ENCODE measurements at regions not wholly inside any gene's neighbourhood (a gene's known extent, or its start where the extent isn't known, plus 50 kb on each side); places are given as distances from the start of the nearest gene placed in this dataset.

DNA sequence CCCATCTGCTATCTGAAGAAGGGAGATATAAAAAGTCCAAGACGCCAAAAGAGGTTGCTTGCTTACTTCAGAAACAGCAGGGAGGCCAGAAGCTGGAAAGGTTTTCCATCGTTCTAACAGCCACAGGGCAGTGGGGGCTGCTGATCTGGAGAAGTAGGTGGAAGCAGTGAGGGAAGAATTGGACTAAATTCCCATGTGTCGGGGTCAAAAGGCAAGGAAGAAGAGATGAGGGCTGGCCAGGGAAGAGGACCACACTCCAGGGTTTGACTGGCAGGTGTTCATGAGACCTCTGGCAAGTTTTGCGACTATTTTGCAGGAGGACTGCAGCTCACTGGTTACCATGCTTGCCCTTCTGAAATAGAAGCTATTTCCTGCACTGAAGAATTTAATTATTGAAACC is 91.0 kb downstream of the SCG2 start:
- H2AFZ ChIP-seq (ENCODE audit: low read depth) = no peak overlapping the region
- H3K36me3 ChIP-seq (replicated peaks in 1 of 2; ENCODE audit: control insufficient read depth in 1 of 2, insufficient read depth in 2 of 2, low read length in 1 of 2) = no peaks in the 10 kb centered on the region
- H3K9me3 ChIP-seq = no peaks in the 10 kb centered on the region
- no peaks in the 10 kb centered on the region for H3K9me2 ChIP-seq
- DNase-seq = no peak
- TF ChIP-seq RCOR1 (IDR thresholded peaks at IDR 0.05; ENCODE audit: low read length) = no peak
- no peak for TF ChIP-seq GABPA (IDR thresholded peaks at IDR 0.05; ENCODE audit: low read depth)
- no peak for TF ChIP-seq RFX5 (IDR thresholded peaks at IDR 0.05; ENCODE audit: low read length)
- TF ChIP-seq EP300 (IDR thresholded peaks at IDR 0.05; ENCODE audit: borderline replicate concordance in 1 of 2, low read depth in 1 of 2, low read length in 1 of 2) = no peak
- no peak for TF ChIP-seq FOXM1 (IDR thresholded peaks at IDR 0.05; ENCODE audit: low read depth)
- TF ChIP-seq MEF2A (IDR thresholded peaks at IDR 0.05; ENCODE audit: borderline replicate concordance, low read depth) = no peak
- TF ChIP-seq, protein P1, sequence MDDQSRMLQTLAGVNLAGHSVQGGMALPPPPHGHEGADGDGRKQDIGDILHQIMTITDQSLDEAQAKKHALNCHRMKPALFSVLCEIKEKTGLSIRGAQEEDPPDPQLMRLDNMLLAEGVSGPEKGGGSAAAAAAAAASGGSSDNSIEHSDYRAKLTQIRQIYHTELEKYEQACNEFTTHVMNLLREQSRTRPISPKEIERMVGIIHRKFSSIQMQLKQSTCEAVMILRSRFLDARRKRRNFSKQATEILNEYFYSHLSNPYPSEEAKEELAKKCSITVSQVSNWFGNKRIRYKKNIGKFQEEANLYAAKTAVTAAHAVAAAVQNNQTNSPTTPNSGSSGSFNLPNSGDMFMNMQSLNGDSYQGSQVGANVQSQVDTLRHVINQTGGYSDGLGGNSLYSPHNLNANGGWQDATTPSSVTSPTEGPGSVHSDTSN (IDR thresholded peaks at IDR 0.05) = no peak; the same call in 1 of the 2 replicates
- TF ChIP-seq CHD2 (IDR thresholded peaks at IDR 0.05; ENCODE audit: low read length, partially characterized antibody) = no peak
- TF ChIP-seq, protein P2, sequence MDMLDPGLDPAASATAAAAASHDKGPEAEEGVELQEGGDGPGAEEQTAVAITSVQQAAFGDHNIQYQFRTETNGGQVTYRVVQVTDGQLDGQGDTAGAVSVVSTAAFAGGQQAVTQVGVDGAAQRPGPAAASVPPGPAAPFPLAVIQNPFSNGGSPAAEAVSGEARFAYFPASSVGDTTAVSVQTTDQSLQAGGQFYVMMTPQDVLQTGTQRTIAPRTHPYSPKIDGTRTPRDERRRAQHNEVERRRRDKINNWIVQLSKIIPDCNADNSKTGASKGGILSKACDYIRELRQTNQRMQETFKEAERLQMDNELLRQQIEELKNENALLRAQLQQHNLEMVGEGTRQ (IDR thresholded peaks at IDR 0.05; ENCODE audit: borderline replicate concordance, low read depth, low read length) = no peak
- no peak for TF ChIP-seq FOSL2 (IDR thresholded peaks at IDR 0.05; ENCODE audit: borderline replicate concordance, low read depth)
- TF ChIP-seq, protein P3, sequence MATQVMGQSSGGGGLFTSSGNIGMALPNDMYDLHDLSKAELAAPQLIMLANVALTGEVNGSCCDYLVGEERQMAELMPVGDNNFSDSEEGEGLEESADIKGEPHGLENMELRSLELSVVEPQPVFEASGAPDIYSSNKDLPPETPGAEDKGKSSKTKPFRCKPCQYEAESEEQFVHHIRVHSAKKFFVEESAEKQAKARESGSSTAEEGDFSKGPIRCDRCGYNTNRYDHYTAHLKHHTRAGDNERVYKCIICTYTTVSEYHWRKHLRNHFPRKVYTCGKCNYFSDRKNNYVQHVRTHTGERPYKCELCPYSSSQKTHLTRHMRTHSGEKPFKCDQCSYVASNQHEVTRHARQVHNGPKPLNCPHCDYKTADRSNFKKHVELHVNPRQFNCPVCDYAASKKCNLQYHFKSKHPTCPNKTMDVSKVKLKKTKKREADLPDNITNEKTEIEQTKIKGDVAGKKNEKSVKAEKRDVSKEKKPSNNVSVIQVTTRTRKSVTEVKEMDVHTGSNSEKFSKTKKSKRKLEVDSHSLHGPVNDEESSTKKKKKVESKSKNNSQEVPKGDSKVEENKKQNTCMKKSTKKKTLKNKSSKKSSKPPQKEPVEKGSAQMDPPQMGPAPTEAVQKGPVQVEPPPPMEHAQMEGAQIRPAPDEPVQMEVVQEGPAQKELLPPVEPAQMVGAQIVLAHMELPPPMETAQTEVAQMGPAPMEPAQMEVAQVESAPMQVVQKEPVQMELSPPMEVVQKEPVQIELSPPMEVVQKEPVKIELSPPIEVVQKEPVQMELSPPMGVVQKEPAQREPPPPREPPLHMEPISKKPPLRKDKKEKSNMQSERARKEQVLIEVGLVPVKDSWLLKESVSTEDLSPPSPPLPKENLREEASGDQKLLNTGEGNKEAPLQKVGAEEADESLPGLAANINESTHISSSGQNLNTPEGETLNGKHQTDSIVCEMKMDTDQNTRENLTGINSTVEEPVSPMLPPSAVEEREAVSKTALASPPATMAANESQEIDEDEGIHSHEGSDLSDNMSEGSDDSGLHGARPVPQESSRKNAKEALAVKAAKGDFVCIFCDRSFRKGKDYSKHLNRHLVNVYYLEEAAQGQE (IDR thresholded peaks at IDR 0.05; ENCODE audit: low read depth, low read length) = no peak
- TF ChIP-seq, protein P4, sequence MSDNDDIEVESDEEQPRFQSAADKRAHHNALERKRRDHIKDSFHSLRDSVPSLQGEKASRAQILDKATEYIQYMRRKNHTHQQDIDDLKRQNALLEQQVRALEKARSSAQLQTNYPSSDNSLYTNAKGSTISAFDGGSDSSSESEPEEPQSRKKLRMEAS (IDR thresholded peaks at IDR 0.05; ENCODE audit: low read depth) = no peak
- no peak for TF ChIP-seq NRF1 (IDR thresholded peaks at IDR 0.05; ENCODE audit: low read depth, low read length)
- no peak for TF ChIP-seq SMC3 (IDR thresholded peaks at IDR 0.05; ENCODE audit: low read depth, low read length)
- no peak for TF ChIP-seq POLR2AphosphoS5 (IDR thresholded peaks at IDR 0.05; ENCODE audit: low read depth, low read length)
- TF ChIP-seq, protein P5, sequence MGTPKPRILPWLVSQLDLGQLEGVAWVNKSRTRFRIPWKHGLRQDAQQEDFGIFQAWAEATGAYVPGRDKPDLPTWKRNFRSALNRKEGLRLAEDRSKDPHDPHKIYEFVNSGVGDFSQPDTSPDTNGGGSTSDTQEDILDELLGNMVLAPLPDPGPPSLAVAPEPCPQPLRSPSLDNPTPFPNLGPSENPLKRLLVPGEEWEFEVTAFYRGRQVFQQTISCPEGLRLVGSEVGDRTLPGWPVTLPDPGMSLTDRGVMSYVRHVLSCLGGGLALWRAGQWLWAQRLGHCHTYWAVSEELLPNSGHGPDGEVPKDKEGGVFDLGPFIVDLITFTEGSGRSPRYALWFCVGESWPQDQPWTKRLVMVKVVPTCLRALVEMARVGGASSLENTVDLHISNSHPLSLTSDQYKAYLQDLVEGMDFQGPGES (IDR thresholded peaks at IDR 0.05; ENCODE audit: low read depth, low read length) = no peak
- no peak for TF ChIP-seq FOXJ3 (CRISPR knock-in tag; IDR thresholded peaks at IDR 0.05)
- TF ChIP-seq, protein P6, sequence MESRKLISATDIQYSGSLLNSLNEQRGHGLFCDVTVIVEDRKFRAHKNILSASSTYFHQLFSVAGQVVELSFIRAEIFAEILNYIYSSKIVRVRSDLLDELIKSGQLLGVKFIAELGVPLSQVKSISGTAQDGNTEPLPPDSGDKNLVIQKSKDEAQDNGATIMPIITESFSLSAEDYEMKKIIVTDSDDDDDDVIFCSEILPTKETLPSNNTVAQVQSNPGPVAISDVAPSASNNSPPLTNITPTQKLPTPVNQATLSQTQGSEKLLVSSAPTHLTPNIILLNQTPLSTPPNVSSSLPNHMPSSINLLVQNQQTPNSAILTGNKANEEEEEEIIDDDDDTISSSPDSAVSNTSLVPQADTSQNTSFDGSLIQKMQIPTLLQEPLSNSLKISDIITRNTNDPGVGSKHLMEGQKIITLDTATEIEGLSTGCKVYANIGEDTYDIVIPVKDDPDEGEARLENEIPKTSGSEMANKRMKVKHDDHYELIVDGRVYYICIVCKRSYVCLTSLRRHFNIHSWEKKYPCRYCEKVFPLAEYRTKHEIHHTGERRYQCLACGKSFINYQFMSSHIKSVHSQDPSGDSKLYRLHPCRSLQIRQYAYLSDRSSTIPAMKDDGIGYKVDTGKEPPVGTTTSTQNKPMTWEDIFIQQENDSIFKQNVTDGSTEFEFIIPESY (IDR thresholded peaks at IDR 0.05; ENCODE audit: borderline replicate concordance, low read depth) = no peak
- ChIA-PET POLR2A (no interaction called here), CTCF (interaction anchor here (1.0 to 1.8 kb wide), 2 partner anchors 11 to 87 kb away, joined by 3 to 8 read pairs; no protein-coding TSS in a partner anchor)
- no peaks in the 10 kb centered on the region for H4K20me1 ChIP-seq (ENCODE audit: insufficient read depth)
- H3K27me3 ChIP-seq (ENCODE audit: insufficient read depth) = no peaks in the 10 kb centered on the region
- H3K4me1 ChIP-seq (ENCODE audit: control insufficient read depth in 1 of 2, insufficient read depth in 2 of 2, low read depth in 1 of 2, low read length in 1 of 2) = peaks cover 6% of the 10 kb centered on the region in 2 experiments; a peak in 2 of 4 replicates
- H3K27ac ChIP-seq (ENCODE audit: low read depth in 2 of 2, low read length in 1 of 2) = no peak overlapping the region; a peak in 1 of 4 replicates
- H3K4me3 ChIP-seq (ENCODE audit: low read depth in 2 of 2, low read length in 1 of 2) = no peak overlapping the region
- H3K9ac ChIP-seq = no peak overlapping the region
- no peak overlapping the region for H3K4me2 ChIP-seq
- peaks cover 12% of the 10 kb centered on the region for H3F3A ChIP-seq (replicated peaks; ENCODE audit: insufficient read depth)
- no peaks in the 10 kb centered on the region for H3K79me2 ChIP-seq (ENCODE audit: insufficient read depth)
- WGBS (ENCODE audit: low lambda C conversion rate) = 79% methylated on average over 4 of the region's 4 CpGs

All from SK-N-SH (cell line).